ENCODE measurements at regions not wholly inside any gene's neighbourhood (a gene's known extent, or its start where the extent isn't known, plus 50 kb on each side); places are given as distances from the start of the nearest gene placed in this dataset.

- no peak overlapping the region for H3K27ac ChIP-seq (ENCODE audit: low read depth, low read length)
- no peaks in the 10 kb centered on the region for H3K36me3 ChIP-seq (ENCODE audit: control insufficient read depth in 3 of 3, insufficient read depth in 3 of 3, low read length in 3 of 3)
- H3K4me3 ChIP-seq (ENCODE audit: low read length in 3 of 3) = no peak overlapping the region
- peaks cover 28 to 41% (median 36%) of the 10 kb centered on the region in 3 donors for H3K27me3 ChIP-seq (ENCODE audit: control insufficient read depth in 3 of 3, insufficient read depth in 3 of 3, low read length in 3 of 3)
- H3K9ac ChIP-seq (ENCODE audit: low read depth in 1 of 3, low read length in 3 of 3) = no peak overlapping the region
- peaks cover 0 to 2% (median 0%) of the 10 kb centered on the region in 3 donors for H3K4me1 ChIP-seq (ENCODE audit: control insufficient read depth in 3 of 3, insufficient read depth in 3 of 3, low read length in 3 of 3)
- H3K9me3 ChIP-seq (ENCODE audit: control insufficient read depth in 3 of 3, low read length in 3 of 3) = no peaks in the 10 kb centered on the region
Measured at GRCh38 chr17:36705874-36706731, 104.7 kb downstream of the MRM1 start.

- H3K36me3 ChIP-seq (ENCODE audit: control insufficient read depth in 3 of 3, insufficient read depth in 3 of 3, low read length in 3 of 3) = no peaks in the 10 kb centered on the region
- no peak overlapping the region for H3K9ac ChIP-seq (ENCODE audit: low read depth in 1 of 3, low read length in 3 of 3)
- no peak overlapping the region for H3K4me3 ChIP-seq (ENCODE audit: low read length in 3 of 3)
- no peak overlapping the region for H3K27ac ChIP-seq (ENCODE audit: low read depth, low read length)
- no peaks in the 10 kb centered on the region for H3K9me3 ChIP-seq (ENCODE audit: control insufficient read depth in 3 of 3, low read length in 3 of 3)
- H3K4me1 ChIP-seq (ENCODE audit: control insufficient read depth in 3 of 3, insufficient read depth in 3 of 3, low read length in 3 of 3) = peaks cover 0 to 2% (median 0%) of the 10 kb centered on the region in 3 donors
- peaks cover 19 to 33% (median 22%) of the 10 kb centered on the region in 3 donors for H3K27me3 ChIP-seq (ENCODE audit: control insufficient read depth in 3 of 3, insufficient read depth in 3 of 3, low read length in 3 of 3)
Measured at GRCh38 chr17:36707904-36708303, 106.5 kb downstream of the MRM1 start.

GRCh38 chr17:36714789-36715188, 113.4 kb downstream of the MRM1 start:
- Histone ChIP-seq H3K27me3 (ENCODE audit: control insufficient read depth in 3 of 3, insufficient read depth in 3 of 3, low read length in 3 of 3) (peaks cover 6 to 29% (median 27%) of the 10 kb centered on the region in 3 donors), H3K27ac (ENCODE audit: low read depth, low read length) (no peak overlapping the region), H3K36me3 (ENCODE audit: control insufficient read depth in 3 of 3, insufficient read depth in 3 of 3, low read length in 3 of 3) (no peaks in the 10 kb centered on the region), H3K9ac (ENCODE audit: low read depth in 1 of 3, low read length in 3 of 3) (no peak overlapping the region), H3K9me3 (ENCODE audit: control insufficient read depth in 3 of 3, low read length in 3 of 3) (no peaks in the 10 kb centered on the region), H3K4me1 (ENCODE audit: control insufficient read depth in 3 of 3, insufficient read depth in 3 of 3, low read length in 3 of 3) (no peaks in the 10 kb centered on the region), H3K4me3 (ENCODE audit: low read length in 3 of 3) (no peak overlapping the region)

- Histone ChIP-seq H3K36me3 (ENCODE audit: control insufficient read depth in 3 of 3, insufficient read depth in 3 of 3, low read length in 3 of 3) (no peaks in the 10 kb centered on the region), H3K9ac (ENCODE audit: low read depth in 1 of 3, low read length in 3 of 3) (no peak overlapping the region), H3K4me3 (ENCODE audit: low read length in 3 of 3) (no peak overlapping the region), H3K4me1 (ENCODE audit: control insufficient read depth in 3 of 3, insufficient read depth in 3 of 3, low read length in 3 of 3) (no peaks in the 10 kb centered on the region), H3K27ac (ENCODE audit: low read depth, low read length) (no peak overlapping the region), H3K9me3 (ENCODE audit: control insufficient read depth in 3 of 3, low read length in 3 of 3) (no peaks in the 10 kb centered on the region), H3K27me3 (ENCODE audit: control insufficient read depth in 3 of 3, insufficient read depth in 3 of 3, low read length in 3 of 3) (peaks cover 6 to 29% (median 27%) of the 10 kb centered on the region in 3 donors)
Measured at GRCh38 chr17:36715951-36716350, 114.6 kb downstream of the MRM1 start.

- Histone ChIP-seq H3K27me3 (ENCODE audit: control insufficient read depth in 3 of 3, insufficient read depth in 3 of 3, low read length in 3 of 3) (peaks cover 6 to 31% (median 27%) of the 10 kb centered on the region in 3 donors), H3K9ac (ENCODE audit: low read depth in 1 of 3, low read length in 3 of 3) (no peak overlapping the region), H3K36me3 (ENCODE audit: control insufficient read depth in 3 of 3, insufficient read depth in 3 of 3, low read length in 3 of 3) (no peaks in the 10 kb centered on the region), H3K4me3 (ENCODE audit: low read length in 3 of 3) (no peak overlapping the region), H3K27ac (ENCODE audit: low read depth, low read length) (no peak overlapping the region), H3K9me3 (ENCODE audit: control insufficient read depth in 3 of 3, low read length in 3 of 3) (no peaks in the 10 kb centered on the region), H3K4me1 (ENCODE audit: control insufficient read depth in 3 of 3, insufficient read depth in 3 of 3, low read length in 3 of 3) (no peaks in the 10 kb centered on the region)
Measured at GRCh38 chr17:36717088-36717487, 115.7 kb downstream of the MRM1 start.

GRCh38 chr17:36720131-36720530, 118.7 kb downstream of the MRM1 start:
- H3K27me3 ChIP-seq (ENCODE audit: control insufficient read depth in 3 of 3, insufficient read depth in 3 of 3, low read length in 3 of 3) = peaks cover 22 to 44% (median 33%) of the 10 kb centered on the region in 3 donors
- no peak overlapping the region for H3K4me3 ChIP-seq (ENCODE audit: low read length in 3 of 3)
- H3K9me3 ChIP-seq (ENCODE audit: control insufficient read depth in 3 of 3, low read length in 3 of 3) = no peaks in the 10 kb centered on the region
- no peak overlapping the region for H3K27ac ChIP-seq (ENCODE audit: low read depth, low read length)
- peaks cover 4 to 8% (median 6%) of the 10 kb centered on the region in 3 donors for H3K4me1 ChIP-seq (ENCODE audit: control insufficient read depth in 3 of 3, insufficient read depth in 3 of 3, low read length in 3 of 3)
- no peak overlapping the region for H3K9ac ChIP-seq (ENCODE audit: low read depth in 1 of 3, low read length in 3 of 3)
- H3K36me3 ChIP-seq (ENCODE audit: control insufficient read depth in 3 of 3, insufficient read depth in 3 of 3, low read length in 3 of 3) = no peaks in the 10 kb centered on the region

GRCh38 chr17:36721560-36722120, 120.3 kb downstream of the MRM1 start:
- Histone ChIP-seq H3K9ac (ENCODE audit: low read depth in 1 of 3, low read length in 3 of 3) (no peak overlapping the region), H3K4me3 (ENCODE audit: low read length in 3 of 3) (peak overlapping the region in 1 of 3 donors; percentile 31), H3K27me3 (ENCODE audit: control insufficient read depth in 3 of 3, insufficient read depth in 3 of 3, low read length in 3 of 3) (peaks cover 21 to 41% (median 30%) of the 10 kb centered on the region in 3 donors), H3K27ac (ENCODE audit: low read depth, low read length) (no peak overlapping the region), H3K4me1 (ENCODE audit: control insufficient read depth in 3 of 3, insufficient read depth in 3 of 3, low read length in 3 of 3) (peaks cover 4 to 8% (median 6%) of the 10 kb centered on the region in 3 donors), H3K9me3 (ENCODE audit: control insufficient read depth in 3 of 3, low read length in 3 of 3) (no peaks in the 10 kb centered on the region), H3K36me3 (ENCODE audit: control insufficient read depth in 3 of 3, insufficient read depth in 3 of 3, low read length in 3 of 3) (no peaks in the 10 kb centered on the region)

- Histone ChIP-seq H3K9ac (ENCODE audit: low read depth in 1 of 3, low read length in 3 of 3) (peak overlapping the region in 2 of 3 donors; percentile 14 to 64), H3K27ac (ENCODE audit: low read depth, low read length) (no peak overlapping the region), H3K4me1 (ENCODE audit: control insufficient read depth in 3 of 3, insufficient read depth in 3 of 3, low read length in 3 of 3) (peaks cover 4 to 8% (median 6%) of the 10 kb centered on the region in 3 donors), H3K9me3 (ENCODE audit: control insufficient read depth in 3 of 3, low read length in 3 of 3) (no peaks in the 10 kb centered on the region), H3K27me3 (ENCODE audit: control insufficient read depth in 3 of 3, insufficient read depth in 3 of 3, low read length in 3 of 3) (peaks cover 24 to 47% (median 33%) of the 10 kb centered on the region in 3 donors), H3K4me3 (ENCODE audit: low read length in 3 of 3) (peak overlapping the region; percentile 8 to 64 (median 58)), H3K36me3 (ENCODE audit: control insufficient read depth in 3 of 3, insufficient read depth in 3 of 3, low read length in 3 of 3) (no peaks in the 10 kb centered on the region)
Measured at GRCh38 chr17:36722121-36722902, 120.9 kb downstream of the MRM1 start.

GRCh38 chr17:36722903-36723263, 121.5 kb downstream of the MRM1 start:
- peaks cover 28 to 49% (median 35%) of the 10 kb centered on the region in 3 donors for H3K27me3 ChIP-seq (ENCODE audit: control insufficient read depth in 3 of 3, insufficient read depth in 3 of 3, low read length in 3 of 3)
- H3K27ac ChIP-seq (ENCODE audit: low read depth, low read length) = no peak overlapping the region
- H3K4me3 ChIP-seq (ENCODE audit: low read length in 3 of 3) = peak overlapping the region in 1 of 3 donors; percentile 64
- H3K36me3 ChIP-seq (ENCODE audit: control insufficient read depth in 3 of 3, insufficient read depth in 3 of 3, low read length in 3 of 3) = no peaks in the 10 kb centered on the region
- peaks cover 4 to 8% (median 6%) of the 10 kb centered on the region in 3 donors for H3K4me1 ChIP-seq (ENCODE audit: control insufficient read depth in 3 of 3, insufficient read depth in 3 of 3, low read length in 3 of 3)
- no peak overlapping the region for H3K9ac ChIP-seq (ENCODE audit: low read depth in 1 of 3, low read length in 3 of 3)
- H3K9me3 ChIP-seq (ENCODE audit: control insufficient read depth in 3 of 3, low read length in 3 of 3) = no peaks in the 10 kb centered on the region

Measured in skeletal muscle tissue (tissue), 3 donors.